ENCODE measurements at regions not wholly inside any gene's neighbourhood (a gene's known extent, or its start where the extent isn't known, plus 50 kb on each side); places are given as distances from the start of the nearest gene placed in this dataset.

DNA sequence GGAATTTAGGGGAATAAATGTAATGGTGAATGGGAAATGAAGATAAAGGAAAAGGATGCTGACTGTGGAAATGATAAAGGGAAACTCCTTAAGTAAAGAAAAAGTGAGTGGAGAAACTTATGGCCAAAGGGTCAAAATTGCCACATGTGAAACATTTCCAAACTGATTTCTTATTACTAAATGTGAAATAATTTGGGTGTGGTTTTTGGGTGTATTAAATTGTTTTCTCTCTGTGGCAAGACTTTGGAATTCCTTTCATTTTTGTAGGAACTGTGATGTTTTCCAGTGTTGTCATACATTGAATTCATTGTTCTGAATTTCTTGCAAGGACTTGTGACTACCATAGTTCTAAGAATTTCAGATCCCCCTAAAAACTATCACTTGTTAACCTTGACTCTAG is 1891.5 kb upstream of the SEL1L start:
- DNase-seq (ENCODE audit: low read depth in 2 of 2) = no peak

GRCh38 chr14:83425706-83426105 is 1892.1 kb upstream of the SEL1L start:
- no peak for DNase-seq (ENCODE audit: low read depth in 2 of 2)

DNA sequence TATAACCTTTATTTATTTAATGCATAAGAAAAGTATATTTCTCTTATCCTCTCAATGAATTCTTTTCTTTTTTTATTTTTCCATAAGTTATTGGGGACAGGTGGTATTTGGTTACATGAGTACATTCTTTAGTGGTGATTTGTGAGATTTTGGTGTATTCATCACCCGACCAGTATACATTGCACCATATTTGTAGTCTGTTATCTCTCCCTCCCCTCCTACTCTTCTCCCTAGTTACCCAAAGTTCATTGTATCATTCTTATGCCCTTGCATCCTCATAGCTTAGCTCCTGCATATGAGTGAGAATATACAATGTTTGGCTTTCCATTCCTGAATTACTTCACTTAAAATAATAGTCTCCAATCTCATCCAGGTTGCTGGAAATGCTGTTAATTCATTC is 1900.0 kb upstream of the SEL1L start:
- no peak for DNase-seq (ENCODE audit: low read depth in 2 of 2)

- no peak for DNase-seq (ENCODE audit: low read depth in 2 of 2)
These were observed 1908.1 kb upstream of the SEL1L start for GRCh38 chr14:83441801-83442200.

DNA sequence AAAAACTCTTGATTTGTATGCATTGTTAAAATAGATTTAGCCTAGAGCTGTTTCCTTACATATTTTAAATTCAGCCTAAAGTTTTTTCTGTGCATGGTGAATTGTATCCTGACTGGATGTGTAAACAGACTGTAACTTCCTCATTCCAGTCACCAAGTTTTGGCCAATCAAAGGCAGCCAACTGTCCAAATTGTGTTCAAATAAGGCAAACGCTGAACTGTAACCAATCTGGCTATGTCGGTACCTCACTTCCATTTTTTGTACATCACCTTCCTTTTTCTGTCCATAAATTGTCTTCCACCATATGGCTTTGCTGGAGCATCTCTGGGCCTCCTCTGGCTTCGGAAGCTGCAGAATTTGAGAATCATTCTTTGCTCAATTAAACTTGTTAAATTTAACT is 1921.9 kb upstream of the SEL1L start:
- DNase-seq (ENCODE audit: low read depth in 2 of 2) = no peak

DNA sequence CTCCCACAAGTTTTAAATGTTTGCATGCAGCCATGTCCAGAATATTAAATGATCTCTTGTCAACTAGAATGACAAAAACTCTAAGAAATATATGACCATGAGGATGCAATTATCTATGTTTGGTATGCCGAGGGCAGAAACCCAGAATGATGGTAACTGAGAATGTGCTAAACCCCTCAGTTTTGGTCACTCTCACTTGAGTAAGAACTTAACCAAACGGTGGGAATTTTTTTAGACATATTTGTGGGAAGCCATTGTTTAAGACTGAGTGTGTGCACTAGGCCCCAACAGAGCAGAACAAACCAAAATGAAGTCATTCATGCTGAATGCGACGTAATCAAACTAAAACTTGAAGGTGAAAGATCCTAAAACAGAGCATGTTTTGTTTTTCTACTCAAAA is 1927.9 kb upstream of the SEL1L start:
- no peak for DNase-seq (ENCODE audit: low read depth in 2 of 2)

- no peak for DNase-seq (ENCODE audit: low read depth in 2 of 2)
These were observed 1929.1 kb upstream of the SEL1L start for GRCh38 chr14:83462759-83463158.

DNA sequence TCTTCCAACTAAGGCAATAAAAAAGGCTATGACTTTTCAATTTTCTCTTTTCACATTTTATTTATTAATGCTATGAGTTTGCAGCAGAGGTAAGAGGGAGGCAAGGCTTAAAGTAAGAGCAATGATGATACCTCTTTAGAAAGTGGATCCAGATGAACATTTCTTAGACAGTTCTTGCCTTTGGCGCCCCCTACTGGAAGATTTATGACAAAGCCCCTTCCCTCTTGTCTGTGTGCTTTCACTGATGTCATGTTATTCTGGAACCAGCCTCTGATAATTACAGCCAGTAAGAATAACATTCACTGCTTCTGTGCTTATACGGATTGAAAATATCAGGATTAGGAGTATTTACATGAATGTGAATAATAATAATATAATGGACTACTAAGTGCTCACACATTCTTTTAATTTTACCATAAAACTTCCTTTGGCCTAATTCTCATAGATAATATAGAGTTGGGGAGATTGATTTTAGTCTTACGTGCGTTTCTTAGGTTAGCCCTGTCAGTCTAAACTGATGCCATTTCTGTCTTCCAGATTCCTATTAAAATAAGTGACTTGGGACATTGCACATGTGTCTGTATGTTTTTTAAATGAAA is 1929.9 kb upstream of the SEL1L start:
- DNase-seq (ENCODE audit: low read depth in 2 of 2) = no peak

- DNase-seq (ENCODE audit: low read depth in 2 of 2) = no peak
These were observed 1934.2 kb upstream of the SEL1L start for GRCh38 chr14:83467811-83468210.

GRCh38 chr14:83470466-83470865 is 1936.8 kb upstream of the SEL1L start:
- DNase-seq (ENCODE audit: low read depth in 2 of 2) = no peak

DNA sequence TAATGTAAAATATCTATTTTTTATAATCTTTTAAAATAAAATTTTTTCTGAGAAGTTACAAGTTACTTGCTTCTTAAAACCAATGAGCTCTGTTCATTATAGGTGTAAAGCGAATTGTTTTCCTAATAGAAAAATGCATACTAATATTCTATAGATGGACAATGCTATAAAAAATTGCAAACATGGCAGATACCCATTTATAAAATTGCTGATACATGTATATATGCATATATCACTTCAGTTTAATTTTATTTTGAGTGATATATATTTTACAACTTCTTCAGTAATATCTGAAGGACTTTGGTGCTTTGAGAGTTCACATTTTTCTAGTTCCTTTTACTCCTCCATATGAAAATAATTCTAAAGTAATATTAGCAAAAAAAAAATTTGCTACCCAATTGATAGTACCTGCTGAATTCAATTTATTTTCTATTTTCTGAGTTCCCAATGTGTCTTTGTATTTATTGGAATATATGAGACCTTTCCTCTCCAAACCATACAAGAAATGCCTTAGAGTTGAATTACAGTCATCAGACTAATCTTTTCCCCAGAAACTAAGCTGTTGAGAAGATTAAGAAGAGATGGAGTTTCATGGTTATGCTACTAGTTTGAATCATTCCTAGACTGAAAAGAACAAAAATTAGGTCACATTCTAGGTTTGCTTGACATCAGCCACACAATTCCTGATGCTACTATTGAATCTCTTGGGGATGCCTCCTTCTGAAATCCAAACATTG is 1937.5 kb upstream of the SEL1L start:
- DNase-seq (ENCODE audit: low read depth in 2 of 2) = no peak

GRCh38 chr14:83473416-83474235 is 1940.0 kb upstream of the SEL1L start:
- no peak for DNase-seq (ENCODE audit: low read depth in 2 of 2)

DNA sequence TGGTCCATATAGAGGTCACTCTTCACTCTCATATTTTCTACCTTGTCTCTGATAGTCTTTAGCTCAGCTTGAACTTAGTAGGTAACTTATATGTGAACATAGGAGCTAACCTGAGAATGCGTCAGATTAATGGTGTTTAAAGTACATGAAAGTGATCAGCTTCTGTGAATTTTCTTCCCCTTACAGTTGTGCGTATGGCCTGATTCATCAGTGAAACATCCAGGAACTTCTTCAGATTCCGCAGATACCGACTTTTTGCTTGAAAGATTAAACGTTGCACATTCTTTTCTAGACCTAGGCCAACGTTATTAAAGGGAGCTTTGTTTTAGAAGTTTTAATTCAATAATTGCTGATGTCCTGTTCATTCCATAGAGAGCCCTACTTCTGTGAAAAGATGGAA is 1945.1 kb upstream of the SEL1L start:
- no peak for DNase-seq (ENCODE audit: low read depth in 2 of 2)

GRCh38 chr14:83483063-83483462 is 1949.4 kb upstream of the SEL1L start:
- no peak for DNase-seq (ENCODE audit: low read depth in 2 of 2)

DNA sequence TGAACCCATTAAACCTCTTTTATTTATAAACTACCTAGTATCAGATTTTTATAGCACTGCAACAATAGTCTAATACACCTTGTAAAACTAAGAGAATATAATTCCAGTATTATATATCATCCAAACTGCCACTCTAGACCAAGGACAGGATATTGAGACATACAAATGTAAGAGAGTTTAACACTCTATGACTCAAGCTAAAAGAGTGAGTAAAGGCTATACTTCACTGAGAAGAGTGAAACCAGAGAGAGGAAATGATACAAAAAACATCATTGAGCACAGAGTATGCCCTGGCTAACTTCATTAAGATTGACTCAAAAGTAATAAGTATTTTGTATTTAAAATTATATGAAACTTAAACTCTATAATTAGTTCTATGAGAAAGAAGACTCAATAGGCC is 1951.9 kb upstream of the SEL1L start:
- no peak for DNase-seq (ENCODE audit: low read depth in 2 of 2)

- no peak for DNase-seq (ENCODE audit: low read depth in 2 of 2)
These were observed 1957.4 kb upstream of the SEL1L start for GRCh38 chr14:83491091-83491490.

GRCh38 chr14:83520837-83521236 is 1987.2 kb upstream of the SEL1L start:
- DNase-seq (ENCODE audit: low read depth in 2 of 2) = no peak

GRCh38 chr14:83529531-83529930 is 1995.9 kb upstream of the SEL1L start:
- no peak for DNase-seq (ENCODE audit: low read depth in 2 of 2)

DNA sequence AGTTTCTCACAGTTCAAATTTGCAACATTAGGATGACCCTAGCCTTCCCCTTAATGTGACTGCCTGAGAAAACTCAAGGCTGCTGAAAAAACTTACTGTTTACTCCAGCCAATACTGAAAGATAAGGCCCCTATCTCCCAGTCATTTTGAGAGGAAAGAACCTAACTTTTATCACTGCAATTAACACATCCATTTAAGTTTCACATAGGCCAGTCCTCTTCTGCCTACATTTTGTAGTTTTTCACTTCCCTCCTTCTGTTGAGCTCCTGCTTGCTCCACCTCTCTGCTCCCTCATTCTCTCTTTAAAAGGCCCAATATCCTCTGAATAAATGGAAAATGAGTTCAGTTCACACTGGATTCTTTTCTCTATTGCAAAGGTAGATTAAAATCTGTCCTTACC is 1996.2 kb upstream of the FLRT2 start:
- DNase-seq (ENCODE audit: low read depth in 2 of 2) = no peak

- no peak for DNase-seq (ENCODE audit: low read depth in 2 of 2)
These were observed 1994.9 kb upstream of the FLRT2 start for GRCh38 chr14:83534995-83535394.

- no peak for DNase-seq (ENCODE audit: low read depth in 2 of 2)
These were observed 1994.5 kb upstream of the FLRT2 start for GRCh38 chr14:83535444-83535843.

DNA sequence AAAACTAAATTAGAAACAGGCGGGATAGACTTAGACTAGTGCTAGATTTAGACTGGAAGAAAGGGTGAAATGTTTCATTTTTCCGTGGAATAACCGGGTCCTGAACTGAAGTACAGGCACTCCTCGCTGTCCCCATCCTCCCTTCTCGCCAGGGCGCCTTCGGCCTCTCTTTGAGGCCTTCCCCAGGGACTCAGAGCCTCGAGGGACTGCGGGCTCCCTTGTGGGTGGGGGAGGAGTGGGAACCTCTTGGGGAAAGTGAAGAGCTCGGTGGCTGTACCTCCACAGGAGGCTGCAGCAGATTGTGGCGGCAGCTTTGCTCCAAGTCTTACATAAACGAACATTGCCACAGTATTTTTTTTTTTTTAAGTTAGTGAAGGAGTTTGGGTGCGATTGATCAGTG is 1988.8 kb upstream of the FLRT2 start:
- DNase-seq (ENCODE audit: low read depth in 2 of 2) = no peak

All from stimulated activated CD8-positive, alpha-beta memory T cell treated with anti-CD3 and anti-CD28 coated beads, Interleukin-2, amount 100 ng/mL, for 48 hours (primary cell).